AG20443 (cell line): ENCODE measurements at regions not wholly inside any gene's neighbourhood (a gene's known extent, or its start where the extent isn't known, plus 50 kb on each side); places are given as distances from the start of the nearest gene placed in this dataset.
"Not testable (repeated sequence)": the region's sequence is repeated elsewhere in the genome, so short reads cannot be mapped to it uniquely, and the experiment has no call there.

ENCODE experiments used
- DNase-seq: peaks from one replicate; pipeline ENCODE4 v3.0.0; 2012; ENCODE audit warnings: low spot score, mixed read lengths

DNA sequence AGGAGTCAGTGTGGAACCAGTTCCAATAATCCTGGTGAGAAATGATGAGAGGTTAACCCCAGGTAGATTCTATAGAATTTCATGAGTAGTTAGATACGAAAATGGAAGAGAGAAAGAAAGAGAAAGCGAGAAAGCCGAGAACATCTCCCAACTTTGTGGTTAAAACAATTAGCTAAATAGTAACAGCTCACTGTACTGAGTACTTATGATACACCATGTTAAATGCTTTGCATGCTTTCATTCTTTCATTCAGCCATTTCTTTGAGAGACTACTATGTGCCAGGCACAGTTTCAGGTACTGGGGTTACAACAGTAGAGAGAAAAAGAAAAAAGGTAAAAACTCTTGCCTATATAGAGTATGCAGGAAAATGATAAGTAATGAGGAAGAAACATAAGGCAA is 109.7 kb upstream of the SYT6 start:
- no peak for DNase-seq

DNA sequence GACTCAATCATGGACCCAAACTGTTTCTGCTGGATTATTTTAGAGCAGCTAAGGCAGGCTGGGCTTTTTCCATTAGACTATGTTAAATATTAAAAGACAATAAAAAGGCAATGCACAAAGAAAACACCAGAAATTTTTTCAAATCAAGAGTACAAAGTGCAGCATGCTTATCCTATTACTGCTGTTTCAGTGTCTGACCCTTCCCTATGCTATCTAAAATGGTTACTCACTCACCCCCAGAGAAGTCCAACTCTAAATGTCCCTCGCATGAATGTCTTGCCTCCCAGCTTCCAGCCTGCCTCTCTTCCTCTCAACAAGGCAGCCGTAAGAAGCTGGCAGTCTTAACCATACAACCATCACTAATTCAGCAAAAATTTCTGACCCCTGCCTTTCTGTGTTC is 108.7 kb upstream of the SYT6 start:
- DNase-seq = no peak

DNA sequence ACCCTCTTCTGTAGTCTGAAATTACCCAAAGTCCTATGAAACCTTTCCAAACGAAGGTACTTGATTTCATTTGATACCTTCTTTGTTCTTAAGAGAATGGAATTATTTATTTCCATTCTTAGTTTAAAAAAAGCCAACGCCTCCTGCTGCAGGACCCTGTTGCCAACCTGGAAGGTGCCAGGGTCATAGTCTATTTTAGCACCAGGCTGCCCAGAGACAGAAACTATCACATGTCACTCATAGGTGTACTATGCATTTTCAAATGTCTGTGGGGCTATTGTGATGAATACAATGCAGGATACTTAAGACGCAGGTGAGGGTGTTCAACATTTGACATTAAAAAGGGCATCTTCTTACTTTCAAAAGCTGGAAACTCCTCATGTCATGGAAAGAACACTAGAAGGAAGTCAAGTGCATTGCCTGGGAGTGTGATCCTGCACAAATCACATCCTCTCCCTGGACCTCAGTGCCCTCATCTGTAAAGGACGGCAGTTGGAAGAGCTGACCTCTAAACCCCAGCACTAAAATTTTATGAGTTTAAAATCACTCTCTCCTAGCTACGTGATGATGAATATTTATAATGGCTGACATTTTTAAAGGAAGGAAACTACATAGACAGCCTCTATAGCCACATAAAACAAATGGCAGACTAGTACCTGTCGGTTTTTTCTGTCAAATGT is 107.3 kb upstream of the SYT6 start:
- no peak for DNase-seq

DNA sequence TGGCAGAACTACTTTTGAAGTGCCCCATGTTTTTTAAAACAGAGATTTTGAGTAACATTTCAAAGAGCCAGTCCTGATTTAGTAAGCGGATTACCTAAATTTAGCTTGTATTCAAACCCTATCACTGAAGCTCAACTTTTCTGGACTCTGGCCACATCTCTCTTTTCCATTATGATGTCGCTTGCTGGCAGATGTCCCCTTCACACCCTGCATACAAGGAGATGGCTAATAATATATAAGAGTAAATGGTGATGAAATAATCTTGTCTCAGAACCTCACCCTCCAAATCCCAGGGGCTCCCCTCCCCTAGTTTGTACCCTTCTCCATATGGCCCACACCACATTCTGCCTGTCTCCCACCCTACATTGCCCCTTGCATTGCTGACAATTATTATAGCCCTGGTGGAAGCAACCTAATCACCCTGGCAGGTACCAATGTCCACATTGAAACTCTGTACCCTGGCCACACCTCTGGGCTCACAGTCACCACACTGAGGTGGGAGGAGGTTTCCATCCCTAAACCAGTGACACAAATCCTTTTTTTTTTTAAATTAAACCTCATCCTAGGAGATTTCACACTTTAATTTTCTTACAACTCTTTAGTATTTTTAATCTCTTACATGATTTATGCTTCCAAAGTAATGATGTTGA is 106.0 kb upstream of the SYT6 start:
- DNase-seq = no peak

DNA sequence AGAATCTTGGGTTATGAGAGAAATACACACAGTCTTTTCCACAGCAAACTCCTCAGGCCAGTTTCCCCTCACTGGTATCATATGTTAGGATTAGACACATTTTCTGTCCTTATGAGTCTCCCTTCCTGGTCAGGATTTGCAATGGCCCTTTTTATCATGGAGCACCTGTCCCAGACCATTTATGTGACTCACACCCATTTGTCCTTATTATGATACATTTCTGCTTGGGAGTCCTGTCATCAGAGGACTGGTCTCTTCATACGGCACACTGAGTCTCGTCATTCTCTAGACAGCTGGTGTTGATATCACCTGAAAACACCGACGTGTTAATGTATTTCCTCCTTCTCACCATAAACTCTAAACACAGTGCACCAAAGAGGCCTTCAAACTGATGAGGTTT is 105.0 kb upstream of the SYT6 start:
- no peak for DNase-seq

DNA sequence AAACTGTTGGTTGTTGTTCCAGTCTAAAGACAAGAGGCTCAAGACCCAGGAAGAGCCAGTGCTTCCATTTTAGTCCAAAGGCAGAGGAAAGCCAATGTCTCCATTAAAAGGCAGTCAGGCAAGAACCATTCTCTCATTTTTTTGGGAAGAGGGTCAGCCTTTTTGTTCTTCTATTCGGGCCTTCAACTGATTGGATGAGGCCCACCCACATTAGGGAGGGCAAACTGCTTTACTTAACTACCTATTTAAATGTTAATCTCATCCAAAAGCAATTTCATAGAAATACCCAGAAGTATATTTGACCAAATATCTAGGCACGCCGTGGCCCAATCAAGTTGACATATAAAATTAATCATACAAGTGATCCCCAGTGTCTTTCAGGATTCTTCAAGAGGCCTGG is 104.4 kb upstream of the SYT6 start:
- DNase-seq = no peak

DNA sequence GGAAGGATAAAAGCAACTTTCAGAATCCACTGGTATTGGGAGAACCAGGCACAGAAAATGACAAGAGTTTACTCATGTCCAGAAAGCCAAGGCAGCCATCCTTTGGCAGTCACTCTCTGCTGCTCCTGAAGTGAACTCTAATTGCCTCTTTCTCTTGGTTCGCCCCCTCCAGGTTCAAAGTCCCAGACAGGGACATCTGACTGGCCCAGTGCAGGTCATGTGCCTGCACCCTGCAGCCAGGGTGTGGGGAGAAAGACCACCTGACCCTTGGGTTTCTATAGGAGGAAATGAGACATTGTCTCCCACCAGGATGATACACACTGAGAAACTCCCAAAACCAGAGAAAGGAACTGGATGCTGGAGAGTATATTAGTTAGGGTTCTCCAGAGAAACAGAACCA is 103.9 kb upstream of the SYT6 start:
- no peak for DNase-seq

DNA sequence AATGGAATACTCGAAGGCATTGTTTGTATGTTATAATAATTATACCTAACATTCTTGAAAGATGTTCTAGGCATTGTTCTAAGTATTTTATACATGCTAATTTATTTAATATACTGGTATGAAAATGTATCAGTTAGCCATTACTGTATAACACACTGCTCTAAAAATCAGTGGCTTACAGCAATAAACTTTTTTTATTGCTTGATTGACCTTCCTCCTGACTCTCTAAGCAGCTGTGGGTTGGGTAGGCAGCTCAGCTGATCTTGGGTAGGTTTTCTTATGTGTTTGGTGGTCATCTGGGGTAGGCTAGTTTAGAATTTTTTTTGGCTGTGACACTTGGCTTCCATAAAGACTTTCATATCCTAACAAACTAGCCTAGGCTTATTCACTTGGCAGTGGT is 100.2 kb upstream of the SYT6 start:
- DNase-seq = no peak

DNA sequence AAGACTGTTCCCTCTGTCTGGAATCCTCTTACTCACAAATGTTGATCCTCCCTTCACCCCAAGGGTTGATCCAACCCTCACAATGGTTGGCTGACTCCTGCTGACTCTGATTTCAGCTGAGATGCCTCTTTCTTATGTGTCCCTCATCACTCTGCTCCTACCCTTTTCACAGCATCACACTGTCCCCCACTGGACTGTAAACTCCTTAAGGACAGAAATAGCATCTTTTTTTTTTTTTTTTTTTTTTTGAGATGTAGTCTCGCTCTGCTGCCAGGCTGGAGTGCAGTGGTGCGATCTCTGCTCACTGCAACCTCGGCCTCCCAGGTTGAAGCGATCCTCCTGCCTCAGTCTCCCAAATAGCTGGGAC is 97.9 kb upstream of the SYT6 start:
- no peak for DNase-seq

DNA sequence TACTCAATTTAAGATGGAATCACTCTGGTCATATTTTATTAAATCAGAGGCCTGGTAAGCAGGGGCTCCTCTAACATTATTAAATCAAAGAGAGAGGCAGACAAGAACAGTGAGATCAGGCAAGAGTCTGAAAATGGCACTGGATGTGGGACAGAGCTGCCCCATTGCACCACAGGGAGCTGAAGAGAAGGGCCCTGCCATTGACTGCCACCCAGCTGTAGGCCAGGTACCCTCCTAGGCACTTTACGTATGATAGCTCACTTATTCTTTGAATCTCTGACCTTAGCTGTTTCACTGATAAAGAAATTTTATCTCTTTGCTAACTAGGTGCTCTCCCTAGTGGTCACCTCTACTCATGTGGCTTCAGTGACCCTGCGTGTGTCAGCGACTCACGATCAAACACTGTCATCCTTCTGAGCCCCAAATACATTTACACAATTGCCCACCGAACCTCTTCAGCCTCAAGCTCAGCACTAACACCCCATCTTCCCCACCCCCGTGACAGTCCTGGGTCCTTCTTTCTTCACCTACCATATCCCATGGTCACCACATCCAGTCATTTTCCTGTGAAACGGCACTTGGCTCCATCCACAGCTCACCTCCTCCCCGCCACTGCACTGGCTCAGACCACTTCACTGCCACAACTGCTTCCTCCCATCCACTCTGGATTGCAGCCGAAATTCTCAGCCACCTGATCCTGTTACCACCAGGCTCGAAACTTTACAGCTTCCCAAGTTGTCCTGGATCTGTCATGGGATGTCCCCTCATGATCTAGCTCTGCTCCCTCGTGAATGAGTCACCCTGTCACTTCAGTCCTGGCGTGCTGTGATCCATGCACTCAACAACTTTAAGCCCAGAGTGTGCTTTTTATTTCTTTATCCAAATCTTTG is 97.3 kb upstream of the SYT6 start:
- DNase-seq = no peak

DNA sequence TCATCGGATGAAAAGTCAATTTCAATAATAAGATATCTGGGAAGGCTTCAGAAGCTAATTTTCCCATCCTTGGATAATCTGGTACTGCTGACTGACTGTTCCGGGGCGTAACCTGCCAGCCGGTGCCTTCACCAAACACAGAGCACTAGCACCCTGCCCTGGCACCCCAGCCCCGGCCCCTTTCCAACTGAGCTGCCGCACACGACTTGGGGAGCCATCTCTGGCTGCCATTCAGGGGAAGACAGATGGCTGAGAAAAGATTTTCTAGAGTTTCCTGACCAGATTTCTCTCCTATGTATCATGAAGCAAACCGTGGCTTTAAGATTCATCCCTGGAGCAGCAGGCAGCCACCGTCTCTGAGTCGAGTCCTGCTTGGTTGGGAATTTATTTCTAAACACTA is 96.0 kb upstream of the SYT6 start:
- no peak for DNase-seq

DNA sequence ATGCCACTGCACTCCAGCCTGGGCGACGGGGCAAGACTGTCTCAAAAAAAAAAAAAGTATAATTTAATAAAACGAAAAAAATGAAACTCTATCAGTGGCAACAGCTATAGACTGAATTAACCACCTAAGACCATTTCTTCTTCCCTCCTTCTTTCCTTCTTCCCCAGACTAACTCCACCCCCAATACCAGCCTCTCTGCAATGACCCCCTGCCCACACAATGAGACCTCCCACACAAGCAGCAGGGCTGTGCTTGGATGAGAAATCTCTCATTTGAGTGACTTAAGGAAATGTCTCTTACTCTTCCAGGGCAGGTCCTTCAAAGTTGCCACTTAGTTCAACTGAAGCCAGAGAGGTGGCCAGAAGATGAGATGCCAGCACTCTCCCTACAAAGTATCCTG is 94.5 kb upstream of the SYT6 start:
- no peak for DNase-seq

DNA sequence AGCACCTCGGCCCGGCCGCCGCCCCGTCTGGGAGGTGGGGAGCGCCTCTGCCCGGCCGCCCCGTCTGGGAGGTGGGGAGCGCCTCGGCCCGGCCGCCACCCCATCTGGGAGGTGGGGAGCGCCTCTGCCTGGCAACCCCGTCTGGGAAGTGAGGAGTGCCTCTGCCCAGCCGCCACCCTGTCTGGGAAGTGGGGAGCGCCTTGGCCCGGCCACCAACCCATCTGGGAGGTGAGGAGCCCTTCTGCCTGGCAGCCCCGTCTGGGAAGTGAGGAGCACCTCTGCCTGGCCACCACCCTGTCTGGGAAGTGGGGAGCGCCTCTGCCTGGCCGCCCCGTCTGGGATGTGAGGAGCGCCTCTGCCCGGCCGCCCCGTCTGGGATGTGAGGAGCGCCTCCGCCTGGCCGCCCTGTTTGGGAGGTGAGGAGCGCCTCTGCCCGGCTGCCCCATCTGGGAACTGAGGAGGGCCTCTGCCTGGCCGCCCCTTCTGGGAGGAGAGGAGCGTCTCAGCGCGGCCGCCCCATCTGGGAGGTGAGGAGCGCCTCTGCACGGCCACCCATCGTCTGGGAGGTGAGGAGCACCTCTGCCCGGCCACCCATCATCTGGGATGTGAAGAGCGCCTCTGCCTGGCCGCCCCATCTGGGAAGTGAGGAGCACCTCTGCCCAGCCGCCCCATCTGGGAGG is 89.0 kb upstream of the SYT6 start:
- DNase-seq = not testable (repeated sequence)

DNA sequence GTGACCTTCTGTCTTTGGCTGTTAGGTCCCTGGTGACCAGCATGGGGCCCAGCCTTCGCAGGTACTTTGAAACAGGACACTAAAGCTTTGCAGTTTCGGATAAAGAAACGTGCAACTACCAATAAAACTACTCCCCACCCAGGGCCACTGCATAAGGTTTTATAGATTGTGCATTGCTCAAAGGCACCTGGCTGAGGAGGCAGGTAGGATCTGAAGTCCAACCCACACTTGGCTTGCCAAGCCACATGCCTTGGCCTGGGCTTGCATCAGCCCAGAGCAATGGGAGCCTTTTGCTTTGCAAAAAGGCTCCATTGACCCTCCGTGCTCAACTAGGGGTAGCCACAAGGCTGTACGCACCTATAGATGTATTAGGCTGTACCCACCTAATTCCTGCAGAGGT is 84.4 kb upstream of the SYT6 start:
- DNase-seq = no peak

DNA sequence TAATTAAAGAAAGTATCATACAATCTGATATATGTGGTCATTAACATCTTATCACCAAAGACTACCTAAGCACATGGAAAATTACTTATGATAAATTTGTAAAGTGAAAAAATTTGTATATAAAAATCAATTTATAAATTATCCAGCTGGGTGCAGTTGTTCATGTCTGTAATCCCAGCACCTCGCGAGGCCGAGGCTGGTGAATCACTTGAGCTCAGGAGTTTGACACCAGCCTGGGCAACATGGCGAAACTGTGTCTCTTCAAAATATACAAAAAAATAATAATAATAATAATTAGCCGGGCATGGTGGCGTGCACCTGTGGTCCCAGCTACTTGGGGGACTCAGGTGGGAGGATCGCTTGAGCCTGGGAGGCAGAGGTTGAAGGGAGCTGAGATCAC is 82.8 kb upstream of the SYT6 start:
- DNase-seq = no peak

DNA sequence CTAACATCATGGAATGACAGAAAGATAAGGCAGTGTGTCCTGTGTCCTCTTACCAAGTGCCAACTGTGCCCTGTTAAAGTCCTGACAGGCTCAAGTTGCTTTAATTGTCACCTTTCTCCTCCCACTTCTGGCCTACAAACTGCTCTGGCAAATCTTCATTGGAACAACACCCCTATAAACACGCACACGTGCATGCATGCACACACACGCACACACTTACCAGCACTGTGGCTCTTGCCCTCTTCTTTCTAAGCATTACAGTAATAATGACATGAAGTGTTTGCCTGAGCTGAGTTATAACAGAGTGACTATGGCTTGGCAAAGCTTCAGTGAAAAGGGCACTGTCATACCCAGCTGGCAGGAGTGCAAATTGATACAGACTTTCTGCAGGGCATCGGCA is 82.3 kb upstream of the SYT6 start:
- no peak for DNase-seq

DNA sequence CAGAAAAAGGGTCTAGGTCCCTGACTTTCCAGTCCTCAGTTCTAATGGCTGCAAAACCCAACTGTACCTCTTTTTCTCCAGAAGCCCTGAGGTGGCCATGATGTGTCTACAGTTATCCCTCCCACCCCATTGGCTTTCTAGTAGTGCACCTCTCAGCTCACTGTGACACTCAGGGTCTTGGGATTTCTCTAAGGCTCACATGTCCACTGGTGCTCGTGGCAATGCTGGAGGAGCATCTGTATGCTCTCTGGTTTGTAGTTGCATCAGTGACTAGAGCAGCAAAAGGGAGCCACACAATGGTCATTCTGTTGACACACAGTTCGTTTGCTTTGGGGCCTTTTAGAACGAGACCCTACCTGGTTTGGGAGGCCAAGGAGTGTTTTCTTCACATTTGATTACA is 81.6 kb upstream of the SYT6 start:
- DNase-seq = no peak

DNA sequence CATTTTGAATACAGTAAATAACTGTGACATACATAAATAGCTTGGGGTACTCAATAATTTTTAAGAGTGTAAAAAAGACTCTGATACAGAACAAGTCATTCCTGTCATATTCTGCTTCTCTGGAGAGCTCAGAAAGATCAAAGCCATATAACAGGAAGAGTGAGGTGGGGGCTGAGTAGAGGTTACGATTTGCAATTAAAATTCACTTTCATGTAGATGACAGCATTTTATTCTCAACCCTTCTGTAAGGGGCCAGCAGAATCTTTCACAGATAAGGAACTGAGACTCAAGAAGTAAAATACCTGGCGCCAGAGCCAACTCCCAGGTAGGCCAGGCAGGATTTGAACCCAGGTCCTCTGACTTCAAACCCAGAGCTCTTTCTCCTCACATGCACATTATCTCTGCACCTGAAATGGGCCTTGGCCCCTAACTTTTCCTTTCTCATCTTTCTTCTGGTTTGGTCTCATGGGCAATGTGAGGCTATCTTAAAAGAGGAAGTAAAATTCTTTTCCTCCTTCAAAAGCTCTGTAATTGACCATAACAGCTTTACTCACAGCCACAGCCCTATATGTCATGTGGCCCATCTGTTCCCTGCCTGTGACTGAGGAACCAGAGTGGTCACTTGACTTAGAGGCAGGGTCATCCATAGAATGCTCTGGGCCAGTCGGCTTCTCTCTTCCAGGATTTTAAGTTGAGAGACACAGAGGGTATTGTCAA is 80.9 kb upstream of the SYT6 start:
- DNase-seq = no peak

DNA sequence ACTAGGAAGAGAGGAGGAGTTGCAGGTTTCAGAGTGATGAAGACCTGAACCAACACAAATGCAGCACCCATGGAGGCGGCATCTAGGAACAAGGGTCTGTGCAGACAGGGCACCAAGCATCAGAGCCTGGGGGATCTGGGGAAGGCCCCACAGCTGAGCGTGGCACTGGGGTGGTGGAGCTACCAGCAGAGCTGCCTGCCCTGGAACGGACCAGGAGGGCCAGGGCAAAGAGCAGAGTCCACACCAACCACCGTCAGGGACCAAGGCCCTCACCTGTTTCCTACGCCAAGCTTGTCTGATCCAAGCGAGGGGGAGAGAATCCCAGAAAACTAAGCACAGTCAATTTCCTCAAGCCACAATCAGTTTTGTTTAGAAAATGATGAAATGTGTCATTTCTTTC is 79.0 kb upstream of the SYT6 start:
- DNase-seq = no peak

DNA sequence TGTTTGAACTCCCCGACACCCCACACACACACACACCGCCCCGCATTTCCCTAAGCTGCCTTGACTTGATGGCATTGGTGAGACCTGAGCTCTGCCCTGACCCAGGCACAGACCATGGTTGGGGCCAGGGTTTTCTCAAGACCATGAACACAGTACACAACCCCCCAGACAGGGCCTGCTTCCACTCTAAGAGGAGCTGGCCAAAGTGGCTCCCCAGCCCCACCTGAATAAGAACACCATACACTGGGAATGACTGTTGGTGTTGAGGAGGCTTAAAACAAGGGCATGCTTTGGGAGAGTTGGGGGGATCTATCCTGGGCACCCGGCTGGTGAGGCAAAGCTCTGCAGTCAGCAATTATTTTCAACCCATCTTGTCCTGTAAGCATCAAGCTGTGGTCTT is 77.6 kb upstream of the SYT6 start:
- DNase-seq = no peak

DNA sequence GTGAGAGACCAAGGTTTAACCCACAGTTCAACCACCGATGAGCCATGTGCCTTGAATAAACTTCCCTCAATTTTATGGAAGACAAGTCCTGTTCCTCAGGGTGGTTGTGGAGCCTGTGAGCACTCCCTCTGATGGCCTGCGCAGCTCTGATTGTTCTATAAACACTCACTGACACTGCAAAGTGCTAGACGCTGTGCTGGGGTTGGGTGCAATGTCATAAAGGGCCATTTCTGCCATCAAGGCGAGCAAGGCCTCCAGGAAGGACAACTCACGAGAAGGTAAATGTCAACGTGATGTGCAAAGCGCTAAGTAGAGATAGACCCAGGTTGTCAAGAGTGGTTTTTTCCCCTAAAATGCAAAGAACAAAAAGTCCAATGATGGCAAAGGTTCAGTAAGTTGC is 75.7 kb upstream of the SYT6 start:
- no peak for DNase-seq

DNA sequence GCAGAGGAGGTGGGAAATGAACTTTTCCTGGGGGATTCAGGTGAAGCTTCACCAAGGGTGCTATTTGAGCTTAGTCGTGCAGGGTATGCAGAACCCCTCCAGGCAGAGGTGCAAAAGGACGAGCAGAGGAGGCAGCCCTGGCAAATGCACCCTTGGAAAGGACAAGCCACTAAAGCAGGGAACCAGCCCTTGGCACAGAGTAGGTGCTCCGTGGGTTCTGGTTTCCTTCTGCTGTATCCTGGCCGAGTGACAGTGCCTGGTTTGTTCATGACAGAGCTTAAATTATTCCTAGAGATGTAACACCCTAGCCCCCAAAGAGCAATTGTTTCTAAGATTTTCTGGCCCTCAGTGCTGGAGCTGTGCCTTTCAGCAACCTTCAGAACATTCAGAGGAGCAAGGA is 73.4 kb upstream of the SYT6 start:
- no peak for DNase-seq
